ENCODE measurements at regions not wholly inside any gene's neighbourhood (a gene's known extent, or its start where the extent isn't known, plus 50 kb on each side); places are given as distances from the start of the nearest gene placed in this dataset.

GRCh38 chr7:156099085-156099484 is 286.8 kb upstream of the SHH start:
- Histone ChIP-seq H3K4me1 (no peaks in the 10 kb centered on the region), H3K9me3 (no peaks in the 10 kb centered on the region), H3K4me3 (no peak overlapping the region), H3K27me3 (ENCODE audit: low read depth) (peaks cover 9% of the 10 kb centered on the region), H3K27ac (no peak overlapping the region), H3K36me3 (no peaks in the 10 kb centered on the region)
- DNase-seq (no peak), ATAC-seq (no peak)
- intact Hi-C loops (cut with DNase I) = no loop called here
- TF ChIP-seq CTCF (IDR thresholded peaks at IDR 0.05) = no peak

GRCh38 chr7:156096771-156097538 is 284.7 kb upstream of the SHH start:
- intact Hi-C loops (cut with DNase I) = no loop called here
- ATAC-seq = no peak
- Histone ChIP-seq H3K4me1 (no peaks in the 10 kb centered on the region), H3K9me3 (no peaks in the 10 kb centered on the region), H3K36me3 (no peaks in the 10 kb centered on the region), H3K27ac (no peak overlapping the region), H3K4me3 (no peak overlapping the region), H3K27me3 (ENCODE audit: low read depth) (peaks cover 9% of the 10 kb centered on the region)
- DNase-seq = no peak
- no peak for TF ChIP-seq CTCF (IDR thresholded peaks at IDR 0.05)

- DNase-seq (no peak), ATAC-seq (no peak)
- Histone ChIP-seq H3K9me3 (no peaks in the 10 kb centered on the region), H3K36me3 (no peaks in the 10 kb centered on the region), H3K4me1 (no peaks in the 10 kb centered on the region), H3K4me3 (no peak overlapping the region), H3K27me3 (ENCODE audit: low read depth) (peaks cover 9% of the 10 kb centered on the region), H3K27ac (no peak overlapping the region)
- intact Hi-C loops (cut with DNase I) = no loop called here
- no peak for TF ChIP-seq CTCF (IDR thresholded peaks at IDR 0.05)
These were observed 283.8 kb upstream of the SHH start for GRCh38 chr7:156095908-156096539.

GRCh38 chr7:156094350-156095146 is 282.3 kb upstream of the SHH start:
- Histone ChIP-seq H3K27me3 (ENCODE audit: low read depth) (peaks cover 9% of the 10 kb centered on the region), H3K4me1 (no peaks in the 10 kb centered on the region), H3K9me3 (no peaks in the 10 kb centered on the region), H3K36me3 (no peaks in the 10 kb centered on the region), H3K27ac (no peak overlapping the region), H3K4me3 (no peak overlapping the region)
- DNase-seq (no peak), ATAC-seq (no peak)
- intact Hi-C loops (cut with DNase I) = no loop called here
- no peak for TF ChIP-seq CTCF (IDR thresholded peaks at IDR 0.05)

GRCh38 chr7:156092307-156092706 is 280.0 kb upstream of the SHH start:
- no peaks in the 10 kb centered on the region for H3K36me3 ChIP-seq
- TF ChIP-seq CTCF (IDR thresholded peaks at IDR 0.05) = no peak
- H3K4me3 ChIP-seq = no peak overlapping the region
- H3K9me3 ChIP-seq = no peaks in the 10 kb centered on the region
- H3K4me1 ChIP-seq = no peaks in the 10 kb centered on the region
- intact Hi-C loops (cut with DNase I) = no loop called here
- peaks cover 9% of the 10 kb centered on the region for H3K27me3 ChIP-seq (ENCODE audit: low read depth)
- ATAC-seq = no peak
- no peak overlapping the region for H3K27ac ChIP-seq
- DNase-seq = no peak

All from lower lobe of right lung (tissue), 2 donors.